SK-N-SH (cell line): ENCODE measurements at regions not wholly inside any gene's neighbourhood (a gene's known extent, or its start where the extent isn't known, plus 50 kb on each side); places are given as distances from the start of the nearest gene placed in this dataset.

Experiments
- CTCF ChIA-PET: fragments of 300-600, 350-600 bp; formaldehyde crosslinking; extraction: SDS; loops from one replicate; lab custom pipeline; 2021; lab: Yijun Ruan, JAX
- POLR2A ChIA-PET: fragments of 350-600 bp; sonication (Branson Sonifier 250); formaldehyde crosslinking; extraction: SDS; loops from one replicate; lab custom pipeline; 2020; ENCODE audit warnings: antibody characterized with exemption, inconsistent platforms; lab: Yijun Ruan, JAX
- DNase-seq: peaks from one replicate; pipeline ENCODE4 v3.0.0; 2012
- H2AFZ ChIP-seq: fragments of 200-600 bp; sonication (generic); 2 replicates; pipeline ENCODE4 v1.8.1; 2016; ENCODE audit warnings: antibody characterized with exemption, mild to moderate bottlenecking, low read depth
- H3F3A ChIP-seq: fragments of 200-600 bp; sonication (generic); replicated peaks from 2 replicates; pipeline ENCODE3; 2016; ENCODE audit warnings: antibody characterized with exemption, mild to moderate bottlenecking; ENCODE audit not compliant: insufficient read depth
- H3K27ac ChIP-seq, 2 experiments: fragments of 200-500 bp in 1 of 2; fragments of 200-600 bp in 1 of 2; sonication (Bioruptor generic) in 1 of 2; sonication (generic), shearing (Covaris generic) in 1 of 2; 2 replicates each; pipeline versions ENCODE4 v1.5.1 to v1.6.1; 2014 to 2016; ENCODE audit warnings: low read depth in 2 of 2, inconsistent platforms in 1 of 2, low read length in 1 of 2, mild to moderate bottlenecking in 1 of 2, mixed read lengths in 1 of 2
- H3K27me3 ChIP-seq: fragments of 200-600 bp; sonication (generic), shearing (Covaris generic); 2 replicates; pipeline ENCODE4 v1.6.1; 2016; ENCODE audit warnings: mixed run types; ENCODE audit not compliant: insufficient read depth
- H3K36me3 ChIP-seq, 2 experiments: fragments of 200-500 bp in 1 of 2; fragments of 200-600 bp in 1 of 2; sonication (Bioruptor generic) in 1 of 2; sonication (generic) in 1 of 2; replicated peaks in 1 of 2; 2 replicates each; pipeline versions ENCODE3 to v1.5.1; 2014 to 2016; ENCODE audit warnings: low read length in 1 of 2, mild to moderate bottlenecking in 1 of 2; ENCODE audit not compliant: insufficient read depth in 2 of 2, control insufficient read depth in 1 of 2
- H3K4me1 ChIP-seq, 2 experiments: fragments of 200-500 bp in 1 of 2; fragments of 200-600 bp in 1 of 2; sonication (Bioruptor generic) in 1 of 2; sonication (generic), shearing (Covaris generic) in 1 of 2; 2 replicates each; pipeline versions ENCODE4 v1.5.1 to v1.6.1; 2014 to 2016; ENCODE audit warnings: low read depth in 1 of 2, low read length in 1 of 2, mixed run types in 1 of 2; ENCODE audit not compliant: insufficient read depth in 2 of 2, control insufficient read depth in 1 of 2
- H3K4me2 ChIP-seq: fragments of 200-600 bp; sonication (generic), shearing (Covaris generic); 2 replicates; pipeline ENCODE4 v1.6.1; 2017; ENCODE audit warnings: mixed run types
- H3K4me3 ChIP-seq, 2 experiments: fragments of 200-500 bp in 1 of 2; fragments of 200-600 bp in 1 of 2; sonication (Bioruptor generic) in 1 of 2; sonication (generic), shearing (Covaris generic) in 1 of 2; 2 replicates each; pipeline versions ENCODE4 v1.5.1 to v1.8.1; 2014 to 2016; ENCODE audit warnings: low read depth in 2 of 2, inconsistent platforms in 1 of 2, low read length in 1 of 2, mild to moderate bottlenecking in 1 of 2, mixed read lengths in 1 of 2, moderate library complexity in 1 of 2
- H3K79me2 ChIP-seq: fragments of 200-600 bp; sonication (generic); 2 replicates; pipeline ENCODE4 v1.8.1; 2017; ENCODE audit warnings: mild to moderate bottlenecking; ENCODE audit not compliant: insufficient read depth
- H3K9ac ChIP-seq: fragments of 200-600 bp; sonication (generic); 2 replicates; pipeline ENCODE4 v1.6.1; 2017; ENCODE audit warnings: mixed run types
- H3K9me2 ChIP-seq: fragments of 200-600 bp; sonication (generic); 2 replicates; pipeline ENCODE4 v1.6.1; 2017; ENCODE audit warnings: mixed run types
- H3K9me3 ChIP-seq: fragments of 200-600 bp; sonication (generic); 2 replicates; pipeline ENCODE4 v1.6.1; 2017; ENCODE audit warnings: mixed run types, mild to moderate bottlenecking, moderate library complexity
- H4K20me1 ChIP-seq: fragments of 200-600 bp; sonication (generic); 2 replicates; pipeline ENCODE4 v1.6.1; 2017; ENCODE audit warnings: mild to moderate bottlenecking, mixed run types; ENCODE audit not compliant: insufficient read depth
- EZH2phosphoT487 ChIP-seq: fragments of 200-600 bp; sonication (generic); IDR thresholded peaks from 2 replicates; pipeline ENCODE4 v1.6.1; 2017; ENCODE audit warnings: low read depth, mixed run types, mild to moderate bottlenecking, antibody characterized with exemption, moderate library complexity, borderline replicate concordance
- FOXM1 ChIP-seq: IDR thresholded peaks from 2 replicates; pipeline ENCODE4 v1.4.0; 2012; ENCODE audit warnings: low read depth, mild to moderate bottlenecking
- GATA2 ChIP-seq: sonication (generic); formaldehyde crosslinking; IDR thresholded peaks from 2 replicates; pipeline ENCODE4 v1.5.0; 2020; ENCODE audit warnings: mild to moderate bottlenecking, missing genetic modification reagents
- JUND ChIP-seq: IDR thresholded peaks from 2 replicates; pipeline ENCODE4 v1.4.0; 2012
- MEF2A ChIP-seq: IDR thresholded peaks from 2 replicates; pipeline ENCODE4 v1.4.0; 2012; ENCODE audit warnings: low read depth, borderline replicate concordance
- MXI1 ChIP-seq: IDR thresholded peaks from 2 replicates; pipeline ENCODE4 v1.6.1; 2012; ENCODE audit warnings: mild to moderate bottlenecking, low read depth, low read length, improper control_type of control experiment
- RAD21 ChIP-seq: IDR thresholded peaks from 2 replicates; pipeline ENCODE4 v1.6.1; 2012; ENCODE audit warnings: mild to moderate bottlenecking, low read length
- RCOR1 ChIP-seq: fragments of 150-350 bp; IDR thresholded peaks from 2 replicates; pipeline ENCODE4 v1.6.1; 2017; ENCODE audit warnings: antibody characterized with exemption, low read length
- RFX5 ChIP-seq: IDR thresholded peaks from 2 replicates; pipeline ENCODE4 v1.6.1; 2012; ENCODE audit warnings: mild to moderate bottlenecking, improper control_type of control experiment, low read length
- RXRA ChIP-seq: IDR thresholded peaks from 2 replicates; pipeline ENCODE4 v1.4.0; 2012; ENCODE audit warnings: low read depth, mild to moderate bottlenecking, borderline replicate concordance
- YY1 ChIP-seq: IDR thresholded peaks from 2 replicates; pipeline ENCODE4 v1.4.0; 2012; ENCODE audit warnings: low read depth, mild to moderate bottlenecking
- WGBS: methylation state at CpG from one replicate; pipeline ENCODE4 v1.1.6; 2017; ENCODE audit warnings: low lambda C conversion rate; 5-methylcytosine and 5-hydroxymethylcytosine counted together
- TF ChIP-seq, protein P1 (sequence below): fragments of 150-350 bp; IDR thresholded peaks from 2 replicates; pipeline ENCODE4 v1.6.1; 2017; ENCODE audit warnings: antibody characterized with exemption, low read length, low read depth, borderline replicate concordance

DNA sequence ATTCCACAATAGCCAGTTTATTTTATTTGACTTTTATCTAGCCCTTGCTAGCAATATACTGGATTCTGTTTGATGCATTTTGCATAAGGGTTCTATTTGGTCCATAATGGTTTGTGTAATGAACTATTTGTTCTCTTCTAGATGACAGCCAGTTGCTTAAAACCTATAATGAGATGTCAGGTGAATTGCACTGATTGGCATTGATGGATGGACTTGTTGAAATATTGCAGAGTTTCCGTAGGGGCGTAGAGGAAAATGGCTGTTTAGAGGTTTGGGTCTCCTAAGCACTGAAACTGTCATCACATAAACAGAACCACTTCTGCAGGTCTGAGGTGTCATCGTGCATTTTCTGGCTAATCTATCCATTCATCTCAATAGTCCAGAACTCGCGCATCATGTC, 124.9 kb upstream of the HDAC9 start:
- ChIA-PET CTCF (interaction anchor here (0.7 to 2.0 kb wide), 3 partner anchors 13 to 25 kb away, joined by 3 to 6 read pairs (median 4); no protein-coding TSS in a partner anchor), POLR2A (no interaction called here)
- Histone ChIP-seq H3K4me2 (no peak overlapping the region), H3K4me3 (no peak overlapping the region), H3K9me2 (no peaks in the 10 kb centered on the region), H3F3A (no peaks in the 10 kb centered on the region), H3K36me3 (no peaks in the 10 kb centered on the region), H3K27me3 (no peaks in the 10 kb centered on the region), H3K79me2 (no peaks in the 10 kb centered on the region), H2AFZ (no peak overlapping the region), H3K4me1 (peaks cover 0 to 5% of the 10 kb centered on the region in 2 experiments; a peak in 2 of 4 replicates)
- WGBS: 81% methylated on average over 5 of the region's 5 CpGs
- TF ChIP-seq RCOR1: no peak
- no peak for TF ChIP-seq GATA2 (CRISPR knock-in tag)
- no peak for TF ChIP-seq RXRA
- no peak for TF ChIP-seq RFX5
- no peak for TF ChIP-seq YY1
- TF ChIP-seq EZH2phosphoT487: no peak
- TF ChIP-seq, protein P1, sequence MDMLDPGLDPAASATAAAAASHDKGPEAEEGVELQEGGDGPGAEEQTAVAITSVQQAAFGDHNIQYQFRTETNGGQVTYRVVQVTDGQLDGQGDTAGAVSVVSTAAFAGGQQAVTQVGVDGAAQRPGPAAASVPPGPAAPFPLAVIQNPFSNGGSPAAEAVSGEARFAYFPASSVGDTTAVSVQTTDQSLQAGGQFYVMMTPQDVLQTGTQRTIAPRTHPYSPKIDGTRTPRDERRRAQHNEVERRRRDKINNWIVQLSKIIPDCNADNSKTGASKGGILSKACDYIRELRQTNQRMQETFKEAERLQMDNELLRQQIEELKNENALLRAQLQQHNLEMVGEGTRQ: no peak
- TF ChIP-seq JUND: no peak
- TF ChIP-seq, all 33 proteins: peak for 0
- Histone ChIP-seq H3K9me3 (no peaks in the 10 kb centered on the region), H3K9ac (no peak overlapping the region), H3K27ac (no peak overlapping the region; a peak in 1 of 4 replicates), H4K20me1 (no peaks in the 10 kb centered on the region)
- no peak for DNase-seq

DNA sequence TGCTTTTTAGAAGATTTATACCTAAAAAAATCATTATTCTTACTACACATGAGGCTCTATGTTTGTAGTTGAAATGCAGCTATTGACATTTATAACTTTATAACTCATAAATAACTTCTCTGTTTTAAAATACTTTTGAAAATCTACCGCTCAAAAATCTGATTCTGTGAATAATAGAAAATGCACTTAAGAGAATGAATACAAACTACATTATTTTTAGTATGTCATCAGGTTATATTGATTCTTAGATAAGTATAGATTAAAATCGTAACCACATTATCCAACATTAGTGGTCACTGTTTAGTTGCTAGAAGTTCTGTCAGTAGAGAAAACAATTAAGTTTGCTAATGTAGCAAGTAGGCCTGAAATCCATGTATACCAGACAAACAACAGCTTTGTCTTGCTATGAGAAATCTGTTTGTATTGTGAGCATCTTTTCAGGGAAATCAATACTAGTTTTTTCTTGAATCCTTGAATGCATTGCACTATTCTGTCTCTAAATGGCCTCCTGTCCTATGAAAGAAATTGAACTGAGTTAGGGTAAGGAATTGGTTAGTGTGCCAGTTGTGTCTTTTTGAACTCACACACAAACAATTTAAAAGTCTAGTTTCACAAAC, 116.5 kb upstream of the HDAC9 start:
- Histone ChIP-seq H4K20me1 (no peaks in the 10 kb centered on the region), H3K9me3 (no peaks in the 10 kb centered on the region), H3K27ac (peak overlapping the region in 1 of 2 experiments; percentile 44; a peak in 2 of 4 replicates), H3K4me3 (no peak overlapping the region), H3F3A (no peaks in the 10 kb centered on the region), H2AFZ (no peak overlapping the region), H3K27me3 (no peaks in the 10 kb centered on the region), H3K9me2 (no peaks in the 10 kb centered on the region), H3K79me2 (no peaks in the 10 kb centered on the region), H3K4me2 (no peak overlapping the region), H3K36me3 (no peaks in the 10 kb centered on the region), H3K4me1 (peaks cover 0 to 14% of the 10 kb centered on the region in 2 experiments; a peak in 2 of 4 replicates), H3K9ac (no peak overlapping the region)
- ChIA-PET CTCF (interaction anchor here (0.7 to 1.5 kb wide), 6 partner anchors 10 to 191 kb away, joined by 3 to 5 read pairs (median 4); no protein-coding TSS in a partner anchor), POLR2A (no interaction called here)
- TF ChIP-seq RAD21 (peak; percentile 31; the same call in 1 of the 2 replicates), MEF2A (peak; percentile 11; the same call in 1 of the 2 replicates), FOXM1 (no peak), MXI1 (no peak)
- peak; percentile 17 for DNase-seq
- 60% methylated on average over 2 of the region's 2 CpGs for WGBS
